ENCODE measurements at regions not wholly inside any gene's neighbourhood (a gene's known extent, or its start where the extent isn't known, plus 50 kb on each side); places are given as distances from the start of the nearest gene placed in this dataset.
"Not testable (repeated sequence)": the region's sequence is repeated elsewhere in the genome, so short reads cannot be mapped to it uniquely, and the experiment has no call there.

GRCh38 chr20:29031262-29031982 is 2226.0 kb upstream of the DEFB115 start:
- not testable (repeated sequence) for ATAC-seq, H3K27ac Mint-ChIP-seq, DNase-seq, H3K27me3 Mint-ChIP-seq, H3K4me1 Mint-ChIP-seq, H3K4me3 Mint-ChIP-seq
- H3K9me3 Mint-ChIP-seq, result peaks cover 14 to 52% of the 10 kb centered on the region in 2 donors

GRCh38 chr20:29044239-29044638 is 2213.2 kb upstream of the DEFB115 start:
- H3K4me3 Mint-ChIP-seq, H3K4me1 Mint-ChIP-seq, ATAC-seq: not testable (repeated sequence)

GRCh38 chr20:29050008-29050606 is 2207.4 kb upstream of the DEFB115 start:
- not testable (repeated sequence) for H3K4me1 Mint-ChIP-seq, DNase-seq, H3K27me3 Mint-ChIP-seq, H3K9me3 Mint-ChIP-seq, H3K27ac Mint-ChIP-seq, H3K4me3 Mint-ChIP-seq, ATAC-seq

More at GRCh38 chr20:29044239-29044638, 2213.2 kb upstream of the DEFB115 start:
- H3K27ac Mint-ChIP-seq, H3K27me3 Mint-ChIP-seq, DNase-seq: not testable (repeated sequence)
- peaks cover 4 to 23% of the 10 kb centered on the region in 2 donors for H3K9me3 Mint-ChIP-seq

- not testable (repeated sequence) for H3K4me1 Mint-ChIP-seq, H3K27ac Mint-ChIP-seq, H3K4me3 Mint-ChIP-seq, ATAC-seq, H3K27me3 Mint-ChIP-seq, DNase-seq
- peaks cover 0 to 50% of the 10 kb centered on the region in 2 donors for H3K9me3 Mint-ChIP-seq
Observed at GRCh38 chr20:29057866-29058484, 2199.5 kb upstream of the DEFB115 start.

GRCh38 chr20:29062451-29062850 is 2195.0 kb upstream of the DEFB115 start:
- not testable (repeated sequence) for DNase-seq, ATAC-seq, H3K27ac Mint-ChIP-seq, H3K4me1 Mint-ChIP-seq, H3K27me3 Mint-ChIP-seq, H3K4me3 Mint-ChIP-seq
- peaks cover 18 to 54% of the 10 kb centered on the region in 2 donors for H3K9me3 Mint-ChIP-seq

GRCh38 chr20:29066341-29066740 is 2191.1 kb upstream of the DEFB115 start:
- H3K27ac Mint-ChIP-seq, H3K27me3 Mint-ChIP-seq, H3K4me3 Mint-ChIP-seq, DNase-seq, H3K4me1 Mint-ChIP-seq, ATAC-seq: not testable (repeated sequence)
- peaks cover 18 to 33% of the 10 kb centered on the region in 2 donors for H3K9me3 Mint-ChIP-seq

GRCh38 chr20:29073640-29074039 is 2183.8 kb upstream of the DEFB115 start:
- not testable (repeated sequence) for H3K27ac Mint-ChIP-seq, H3K4me1 Mint-ChIP-seq, ATAC-seq, DNase-seq, H3K4me3 Mint-ChIP-seq, H3K27me3 Mint-ChIP-seq
- peaks cover 20 to 22% of the 10 kb centered on the region in 2 donors for H3K9me3 Mint-ChIP-seq

- H3K9me3 Mint-ChIP-seq, result peaks cover 33 to 54% of the 10 kb centered on the region in 2 donors
- H3K27ac Mint-ChIP-seq, result peak overlapping the region; percentile 59 to 83
Observed at GRCh38 chr20:29079769-29080690, 2177.4 kb upstream of the DEFB115 start.

GRCh38 chr20:29081712-29082111 is 2175.8 kb upstream of the DEFB115 start:
- peak overlapping the region in 1 of 2 donors; percentile 40 for H3K4me3 Mint-ChIP-seq
- not testable (repeated sequence) for H3K27me3 Mint-ChIP-seq, ATAC-seq, H3K27ac Mint-ChIP-seq, H3K4me1 Mint-ChIP-seq, DNase-seq
- H3K9me3 Mint-ChIP-seq, result peaks cover 31 to 47% of the 10 kb centered on the region in 2 donors

More at GRCh38 chr20:29079769-29080690, 2177.4 kb upstream of the DEFB115 start:
- ATAC-seq, result peak; percentile 87
- peak in 1 of 2 donors; percentile 66 for DNase-seq
- Mint-ChIP-seq H3K4me1 (no peaks in the 10 kb centered on the region), H3K27me3 (no peaks in the 10 kb centered on the region), H3K4me3 (peak overlapping the region in 1 of 2 donors; percentile 85)

GRCh38 chr20:29085625-29086024 is 2171.8 kb upstream of the DEFB115 start:
- no peak for ATAC-seq
- H3K27me3 Mint-ChIP-seq, result no peaks in the 10 kb centered on the region
- H3K27ac Mint-ChIP-seq, result no peak overlapping the region
- H3K4me1 Mint-ChIP-seq, result no peaks in the 10 kb centered on the region
- H3K4me3 Mint-ChIP-seq, result no peak overlapping the region
- DNase-seq, result no peak
- peaks cover 21 to 47% of the 10 kb centered on the region in 2 donors for H3K9me3 Mint-ChIP-seq

GRCh38 chr20:29086145-29086718 is 2171.2 kb upstream of the DEFB115 start:
- DNase-seq, H3K4me3 Mint-ChIP-seq, H3K27me3 Mint-ChIP-seq, H3K27ac Mint-ChIP-seq, H3K4me1 Mint-ChIP-seq, ATAC-seq: not testable (repeated sequence)
- peaks cover 21 to 50% of the 10 kb centered on the region in 2 donors for H3K9me3 Mint-ChIP-seq

- Mint-ChIP-seq H3K4me1 (no peaks in the 10 kb centered on the region), H3K4me3 (no peak overlapping the region), H3K9me3 (peaks cover 17 to 47% of the 10 kb centered on the region in 2 donors), H3K27ac (no peak overlapping the region), H3K27me3 (no peaks in the 10 kb centered on the region)
- no peak for DNase-seq
- no peak for ATAC-seq
Observed at GRCh38 chr20:29086938-29087337, 2170.5 kb upstream of the DEFB115 start.

- ATAC-seq, DNase-seq: not testable (repeated sequence)
- H3K9me3 Mint-ChIP-seq, result peaks cover 17 to 47% of the 10 kb centered on the region in 2 donors
Observed at GRCh38 chr20:29087887-29088286, 2169.6 kb upstream of the DEFB115 start.

GRCh38 chr20:29088472-29088871 is 2169.0 kb upstream of the DEFB115 start:
- peaks cover 17 to 45% of the 10 kb centered on the region in 2 donors for H3K9me3 Mint-ChIP-seq
- not testable (repeated sequence) for H3K27ac Mint-ChIP-seq, ATAC-seq, H3K4me1 Mint-ChIP-seq, H3K27me3 Mint-ChIP-seq, DNase-seq, H3K4me3 Mint-ChIP-seq

More at GRCh38 chr20:29087887-29088286, 2169.6 kb upstream of the DEFB115 start:
- H3K27ac Mint-ChIP-seq, H3K4me3 Mint-ChIP-seq, H3K4me1 Mint-ChIP-seq, H3K27me3 Mint-ChIP-seq: not testable (repeated sequence)
